ENCODE measurements at regions not wholly inside any gene's neighbourhood (a gene's known extent, or its start where the extent isn't known, plus 50 kb on each side); places are given as distances from the start of the nearest gene placed in this dataset.
"Not testable (repeated sequence)": the region's sequence is repeated elsewhere in the genome, so short reads cannot be mapped to it uniquely, and the experiment has no call there.

DNA sequence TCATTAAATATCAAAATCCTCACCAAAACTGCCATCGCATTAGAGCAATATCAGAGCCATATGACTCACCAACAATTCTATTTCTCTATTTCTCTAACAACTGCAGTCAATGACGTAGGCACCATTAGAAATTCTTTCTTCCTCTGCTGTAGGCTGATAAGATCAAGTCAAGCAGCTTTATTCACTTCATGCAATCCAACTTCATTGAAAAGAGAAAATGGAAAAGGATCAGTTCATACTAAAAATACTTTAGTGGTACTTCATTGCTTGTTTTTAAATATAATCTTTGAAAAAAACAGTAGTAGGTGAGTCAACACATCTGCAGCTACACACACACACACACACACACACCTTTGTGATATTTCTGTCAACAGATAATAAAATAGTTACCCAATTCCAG lies 345.3 kb upstream of the TENM3 start:
- no peaks in the 10 kb centered on the region for H3K4me1 ChIP-seq
- intact Hi-C loops (cut with DNase I) = no loop called here
- no peak overlapping the region for H3K4me3 ChIP-seq
- no peak for DNase-seq (ENCODE audit: extremely low spot score)
- 84% methylated on average over 2 of the region's 2 CpGs for WGBS
- no peak for TF ChIP-seq POLR2AphosphoS5 (IDR thresholded peaks at IDR 0.05)
- TF ChIP-seq EP300 (IDR thresholded peaks at IDR 0.05) = no peak
- no peak for TF ChIP-seq POLR2A (IDR thresholded peaks at IDR 0.05; ENCODE audit: low read depth)
- no peak for TF ChIP-seq CTCF (IDR thresholded peaks at IDR 0.05)
- H3K36me3 ChIP-seq = no peaks in the 10 kb centered on the region
- no peak overlapping the region for H3K27ac ChIP-seq (replicated peaks in 1 of 4)
- no peaks in the 10 kb centered on the region for H3K9me3 ChIP-seq
- H3K27me3 ChIP-seq = no peaks in the 10 kb centered on the region

GRCh38 chr4:181902404-181902803 lies 340.8 kb upstream of the TENM3 start:
- 96% methylated on average over 2 of the region's 2 CpGs for WGBS
- H3K27ac ChIP-seq (replicated peaks in 1 of 4); DNase-seq (ENCODE audit: extremely low spot score); H3K4me1 ChIP-seq; intact Hi-C loops (cut with DNase I); H3K36me3 ChIP-seq; H3K4me3 ChIP-seq; H3K9me3 ChIP-seq; H3K27me3 ChIP-seq: not testable (repeated sequence)

DNA sequence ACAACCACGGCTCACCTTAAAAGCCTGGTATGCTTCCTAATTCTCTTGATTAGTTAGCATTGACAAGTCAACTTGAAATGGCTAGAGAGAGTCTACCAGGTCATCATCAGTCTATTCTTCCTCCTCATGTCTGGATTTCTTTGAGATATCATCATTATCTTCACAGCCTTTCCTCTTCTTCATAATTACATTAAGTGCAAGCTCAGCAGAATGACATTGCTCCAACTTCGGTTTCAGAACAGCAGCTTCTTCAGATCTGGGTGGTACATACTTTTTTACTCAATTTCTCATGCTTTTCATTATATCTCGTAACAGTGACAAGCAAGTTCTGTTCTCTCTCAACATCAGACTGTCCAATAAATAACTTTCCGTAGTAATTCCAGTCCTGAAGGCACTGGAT lies 337.5 kb upstream of the TENM3 start:
- WGBS = 92% methylated on average over 4 of the region's 4 CpGs
- intact Hi-C loops (cut with DNase I) = no loop called here
- H3K4me3 ChIP-seq = no peak overlapping the region
- peaks cover 0 to 15% (median 2%) of the 10 kb centered on the region in 4 donors for H3K4me1 ChIP-seq
- no peaks in the 10 kb centered on the region for H3K27me3 ChIP-seq
- no peak for DNase-seq (ENCODE audit: extremely low spot score)
- no peak overlapping the region for H3K27ac ChIP-seq (replicated peaks in 1 of 4)
- H3K36me3 ChIP-seq = no peaks in the 10 kb centered on the region
- no peaks in the 10 kb centered on the region for H3K9me3 ChIP-seq
- TF ChIP-seq POLR2A (IDR thresholded peaks at IDR 0.05; ENCODE audit: low read depth) (no peak), POLR2AphosphoS5 (IDR thresholded peaks at IDR 0.05) (no peak), CTCF (IDR thresholded peaks at IDR 0.05) (no peak), EP300 (IDR thresholded peaks at IDR 0.05) (no peak)

DNA sequence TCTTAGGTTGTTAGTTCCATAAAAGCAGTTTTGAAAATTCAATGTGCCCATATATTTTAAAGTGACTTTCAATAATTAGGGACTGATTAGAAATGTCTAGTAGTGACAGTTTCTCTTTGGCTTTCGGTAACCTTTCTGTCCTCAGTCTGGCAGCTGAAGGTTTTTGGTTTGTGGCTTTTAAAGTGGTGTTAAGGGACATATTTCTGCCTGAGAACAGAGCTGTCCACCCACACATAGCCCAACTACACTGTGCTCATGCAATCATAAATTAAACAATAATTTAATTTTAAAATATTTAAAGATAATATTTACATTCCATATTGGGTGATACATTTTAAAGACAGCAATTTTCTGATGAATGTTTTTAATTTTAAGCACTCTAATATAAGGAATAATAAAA lies 335.0 kb upstream of the TENM3 start:
- 33% methylated on average over 1 of the region's 1 CpG for WGBS
- H3K4me1 ChIP-seq = peaks cover 0 to 15% (median 2%) of the 10 kb centered on the region in 4 donors
- H3K27ac ChIP-seq (replicated peaks in 1 of 4) = no peak overlapping the region
- TF ChIP-seq EP300 (IDR thresholded peaks at IDR 0.05) (no peak), POLR2A (IDR thresholded peaks at IDR 0.05; ENCODE audit: low read depth) (no peak), POLR2AphosphoS5 (IDR thresholded peaks at IDR 0.05) (no peak), CTCF (IDR thresholded peaks at IDR 0.05) (no peak)
- intact Hi-C loops (cut with DNase I) = no loop called here
- no peak overlapping the region for H3K4me3 ChIP-seq
- no peak for DNase-seq (ENCODE audit: extremely low spot score)
- no peaks in the 10 kb centered on the region for H3K27me3 ChIP-seq
- peaks cover 0 to 6% (median 2%) of the 10 kb centered on the region in 4 donors for H3K9me3 ChIP-seq
- H3K36me3 ChIP-seq = no peaks in the 10 kb centered on the region

- 60% methylated on average over 6 of the region's 6 CpGs for WGBS
- H3K4me1 ChIP-seq = peaks cover 0 to 15% (median 2%) of the 10 kb centered on the region in 4 donors
Observed at GRCh38 chr4:181909368-181909767, 333.8 kb upstream of the TENM3 start.

More at GRCh38 chr4:181909368-181909767, 333.8 kb upstream of the TENM3 start:
- Histone ChIP-seq H3K27ac (replicated peaks in 1 of 4) (no peak overlapping the region), H3K9me3 (peaks cover 0 to 9% (median 4%) of the 10 kb centered on the region in 4 donors), H3K4me3 (no peak overlapping the region), H3K36me3 (no peaks in the 10 kb centered on the region), H3K27me3 (no peaks in the 10 kb centered on the region)
- intact Hi-C loops (cut with DNase I) = no loop called here
- no peak for TF ChIP-seq CTCF (IDR thresholded peaks at IDR 0.05)
- TF ChIP-seq EP300 (IDR thresholded peaks at IDR 0.05) = no peak
- no peak for DNase-seq (ENCODE audit: extremely low spot score)

All from esophagus muscularis mucosa (tissue), 4 donors.